Osteocyte (in vitro differentiated cells): ENCODE measurements at regions not wholly inside any gene's neighbourhood (a gene's known extent, or its start where the extent isn't known, plus 50 kb on each side); places are given as distances from the start of the nearest gene placed in this dataset.
A peak's percentile ranks its signal among the peaks of the same experiment; 100 is the strongest.

Experiments
- DNase-seq: peaks from one replicate; pipeline ENCODE4 v3.0.0; 2021; ENCODE audit warnings: mixed read lengths; ENCODE audit not compliant: unreplicated experiment; ENCODE audit errors: extremely low spot score
- H3K27ac Mint-ChIP-seq: one replicate; pipeline ENCODE4 v1.8.0; 2021; ENCODE audit warnings: mild to moderate bottlenecking, mixed read lengths; ENCODE audit not compliant: unreplicated experiment
- H3K27me3 Mint-ChIP-seq: one replicate; pipeline ENCODE4 v1.8.0; 2021; ENCODE audit warnings: mixed read lengths; ENCODE audit not compliant: unreplicated experiment
- H3K36me3 Mint-ChIP-seq: one replicate; pipeline ENCODE4 v1.8.0; 2021; ENCODE audit warnings: mixed read lengths; ENCODE audit not compliant: unreplicated experiment
- H3K4me1 Mint-ChIP-seq: one replicate; pipeline ENCODE4 v1.8.0; 2021; ENCODE audit warnings: mixed read lengths; ENCODE audit not compliant: unreplicated experiment
- H3K4me3 Mint-ChIP-seq: one replicate; pipeline ENCODE4 v1.8.0; 2021; ENCODE audit warnings: mild to moderate bottlenecking, moderate library complexity, mixed read lengths; ENCODE audit not compliant: unreplicated experiment
- H3K9me3 Mint-ChIP-seq: one replicate; pipeline ENCODE4 v1.8.0; 2021; ENCODE audit warnings: mixed read lengths; ENCODE audit not compliant: unreplicated experiment
- CTCF ChIP-seq: fragments of 200-600 bp; sonication (generic); IDR thresholded peaks from 2 replicates; pipeline ENCODE4 v1.5.0; 2021; ENCODE audit warnings: antibody characterized with exemption, mild to moderate bottlenecking, moderate library complexity

DNA sequence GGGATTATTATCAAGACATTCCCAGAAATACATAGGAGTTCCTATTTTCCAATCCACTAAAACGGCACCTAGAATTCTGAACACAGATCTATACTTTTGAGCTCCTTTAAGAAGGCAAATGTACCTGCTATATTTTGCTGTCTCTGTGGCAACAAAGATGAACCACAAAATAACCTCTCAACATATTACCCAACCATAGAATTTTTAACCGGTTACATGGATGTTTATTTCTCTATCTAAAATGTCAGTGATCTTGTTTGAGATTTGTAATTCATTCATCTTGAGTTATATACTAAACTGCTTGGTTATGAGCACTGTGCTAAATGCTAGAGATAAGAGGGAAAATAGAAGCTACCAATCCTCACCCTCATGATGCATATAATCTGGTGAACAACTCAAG, 117.5 kb upstream of the HMGCLL1 start:
- Mint-ChIP-seq H3K27ac (no peak overlapping the region), H3K36me3 (no peaks in the 10 kb centered on the region), H3K9me3 (no peaks in the 10 kb centered on the region), H3K27me3 (peaks cover 1% of the 10 kb centered on the region), H3K4me1 (peaks cover 36% of the 10 kb centered on the region), H3K4me3 (no peak overlapping the region)
- DNase-seq = no peak
- no peak for TF ChIP-seq CTCF

GRCh38 chr6:55696041-55696440, 117.0 kb upstream of the HMGCLL1 start:
- peaks cover 6% of the 10 kb centered on the region for H3K27me3 Mint-ChIP-seq
- no peak overlapping the region for H3K27ac Mint-ChIP-seq
- peaks cover 36% of the 10 kb centered on the region for H3K4me1 Mint-ChIP-seq
- H3K36me3 Mint-ChIP-seq = no peaks in the 10 kb centered on the region
- no peak for TF ChIP-seq CTCF
- no peaks in the 10 kb centered on the region for H3K9me3 Mint-ChIP-seq
- no peak overlapping the region for H3K4me3 Mint-ChIP-seq
- no peak for DNase-seq

GRCh38 chr6:55694759-55695158, 115.8 kb upstream of the HMGCLL1 start:
- H3K36me3 Mint-ChIP-seq = no peaks in the 10 kb centered on the region
- H3K4me1 Mint-ChIP-seq = peaks cover 36% of the 10 kb centered on the region
- no peak overlapping the region for H3K4me3 Mint-ChIP-seq
- TF ChIP-seq CTCF = no peak
- H3K27me3 Mint-ChIP-seq = peaks cover 7% of the 10 kb centered on the region
- H3K27ac Mint-ChIP-seq = no peak overlapping the region
- no peak for DNase-seq
- no peaks in the 10 kb centered on the region for H3K9me3 Mint-ChIP-seq

DNA sequence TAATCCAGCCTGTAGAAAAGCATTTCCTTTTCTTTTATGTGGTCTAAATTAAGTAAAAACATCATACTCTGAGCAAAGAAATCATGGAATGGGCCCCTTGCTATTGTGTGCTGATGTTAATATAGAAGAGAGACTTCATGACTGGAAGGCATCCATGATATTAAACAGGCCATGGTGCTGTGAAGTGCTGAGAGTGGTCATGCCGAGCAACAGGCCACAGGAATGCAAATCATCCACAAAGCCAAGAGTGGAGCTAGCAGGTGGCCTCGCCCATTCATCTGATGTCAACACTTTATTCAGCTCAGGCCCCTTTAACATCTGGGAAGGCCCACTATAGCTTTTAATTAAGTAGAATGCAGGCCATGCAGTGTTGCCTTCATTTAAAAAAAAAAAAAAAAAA, 115.2 kb upstream of the HMGCLL1 start:
- H3K36me3 Mint-ChIP-seq = no peaks in the 10 kb centered on the region
- H3K27me3 Mint-ChIP-seq = peaks cover 7% of the 10 kb centered on the region
- DNase-seq = no peak
- no peaks in the 10 kb centered on the region for H3K9me3 Mint-ChIP-seq
- H3K4me1 Mint-ChIP-seq = peaks cover 36% of the 10 kb centered on the region
- no peak overlapping the region for H3K4me3 Mint-ChIP-seq
- H3K27ac Mint-ChIP-seq = peak overlapping the region; percentile 4
- TF ChIP-seq CTCF = no peak

DNA sequence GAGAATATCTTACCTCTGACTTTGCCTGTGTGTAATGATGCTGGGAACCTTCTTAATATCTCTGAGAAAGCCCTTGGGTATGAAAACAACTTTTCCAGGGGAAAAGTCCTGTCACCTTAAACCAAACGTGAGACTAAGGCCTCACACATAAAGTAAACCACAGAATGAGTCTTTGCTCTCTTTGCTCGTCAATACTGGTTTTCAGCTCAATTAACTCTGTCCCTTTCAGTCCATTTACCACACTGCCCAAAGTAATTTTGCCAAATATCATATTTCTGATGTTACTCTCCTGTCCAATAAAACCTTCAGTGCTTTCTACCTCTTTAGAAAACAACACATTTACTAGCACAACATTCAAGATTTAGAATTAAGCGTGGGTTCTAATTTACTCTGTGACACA, 100.5 kb upstream of the HMGCLL1 start:
- peaks cover 2% of the 10 kb centered on the region for H3K36me3 Mint-ChIP-seq

More for the DNA sequence above, 100.5 kb upstream of the HMGCLL1 start:
- H3K27me3 Mint-ChIP-seq = no peaks in the 10 kb centered on the region
- peak overlapping the region; percentile 35 for H3K27ac Mint-ChIP-seq
- no peak for DNase-seq
- TF ChIP-seq CTCF = no peak
- H3K4me1 Mint-ChIP-seq = peaks cover 29% of the 10 kb centered on the region
- no peak overlapping the region for H3K4me3 Mint-ChIP-seq
- H3K9me3 Mint-ChIP-seq = no peaks in the 10 kb centered on the region
